Peyer's patch (tissue), 4 donors: ENCODE measurements at regions not wholly inside any gene's neighbourhood (a gene's known extent, or its start where the extent isn't known, plus 50 kb on each side); places are given as distances from the start of the nearest gene placed in this dataset.

Source experiments
- DNase-seq, 3 donors: peaks; one replicate each; pipeline ENCODE4 v3.0.0-alpha.2; 2017 to 2019
- H3K27ac ChIP-seq, 4 donors: fragments of 200-600 bp; sonication (generic); one replicate each; pipeline ENCODE4 v1.5.1; 2016 to 2019
- H3K27me3 ChIP-seq, 2 donors: fragments of 200-600 bp; sonication (generic); one replicate each; pipeline ENCODE4 v1.5.1; 2019
- H3K36me3 ChIP-seq, 3 donors: fragments of 200-600 bp; sonication (generic); one replicate each; pipeline ENCODE4 v1.5.1; 2016 to 2019
- H3K4me1 ChIP-seq, 4 donors: fragments of 200-600 bp; sonication (generic); one replicate each; pipeline ENCODE4 v1.5.1; 2016 to 2019
- H3K4me3 ChIP-seq, 4 donors: fragments of 200-600 bp; sonication (generic); 1 replicate in 3 of 4; 2 replicates in 1 of 4; pipeline ENCODE4 v1.5.1; 2016 to 2019; ENCODE audit warnings: mild to moderate bottlenecking in 1 of 4
- H3K9me3 ChIP-seq, 4 donors: fragments of 200-600 bp; sonication (generic); one replicate each; pipeline ENCODE4 v1.5.1; 2016 to 2019; ENCODE audit warnings: mild to moderate bottlenecking in 1 of 4
- CTCF ChIP-seq, 6 experiments: fragments of 450-650 bp in 4 of 6; fragments of 200-600 bp in 2 of 6; sonication (generic) in 1 of 6; IDR thresholded peaks; one replicate each; pipeline ENCODE4 v1.5.1; 2017 to 2019; ENCODE audit warnings: antibody characterized with exemption in 6 of 6, mild to moderate bottlenecking in 3 of 6, moderate library complexity in 1 of 6
- POLR2A ChIP-seq, 2 donors: fragments of 450-650 bp; IDR thresholded peaks; one replicate each; pipeline ENCODE4 v1.5.1; 2017; ENCODE audit warnings: antibody characterized with exemption in 2 of 2, mild to moderate bottlenecking in 2 of 2, moderate library complexity in 2 of 2

DNA sequence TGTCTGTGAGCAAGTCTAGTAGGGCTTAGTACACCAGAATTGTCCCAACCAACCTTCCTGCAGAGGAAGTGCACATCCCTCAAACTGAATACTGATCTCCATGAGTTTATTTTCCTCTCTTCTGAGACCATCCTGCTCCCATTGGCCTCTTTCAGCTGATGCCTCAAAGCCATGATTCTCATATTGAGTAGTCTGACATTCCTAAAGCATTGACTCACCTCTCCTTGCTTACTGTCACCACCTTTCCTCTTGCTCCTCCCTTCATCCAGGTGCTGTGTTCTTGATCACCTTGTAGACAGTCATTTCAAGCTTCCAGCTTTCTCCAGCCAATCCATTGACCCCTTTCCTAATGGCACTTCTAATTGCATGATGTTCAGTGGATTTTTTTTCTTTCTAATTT is 583.7 kb upstream of the USP15 start:
- Histone ChIP-seq H3K4me3 (no peak overlapping the region), H3K27me3 (no peaks in the 10 kb centered on the region), H3K36me3 (no peaks in the 10 kb centered on the region), H3K4me1 (no peaks in the 10 kb centered on the region), H3K27ac (no peak overlapping the region), H3K9me3 (no peaks in the 10 kb centered on the region)
- TF ChIP-seq CTCF (IDR thresholded peaks at IDR 0.05) (no peak), POLR2A (IDR thresholded peaks at IDR 0.05) (no peak)
- DNase-seq = no peak

- DNase-seq = no peak
- TF ChIP-seq CTCF (IDR thresholded peaks at IDR 0.05) = no peak
- TF ChIP-seq POLR2A (IDR thresholded peaks at IDR 0.05) = no peak
- Histone ChIP-seq H3K36me3 (no peaks in the 10 kb centered on the region), H3K27ac (no peak overlapping the region), H3K9me3 (no peaks in the 10 kb centered on the region), H3K4me3 (no peak overlapping the region), H3K4me1 (no peaks in the 10 kb centered on the region), H3K27me3 (no peaks in the 10 kb centered on the region)
Observed at GRCh38 chr12:61687407-61687806, 572.8 kb upstream of the USP15 start.

GRCh38 chr12:61694214-61694613 is 566.0 kb upstream of the USP15 start:
- H3K9me3 ChIP-seq = peaks cover 0 to 7% (median 0%) of the 10 kb centered on the region in 4 donors

GRCh38 chr12:61701471-61701870 is 558.7 kb upstream of the USP15 start:
- H3K27me3 ChIP-seq = no peaks in the 10 kb centered on the region
- no peak overlapping the region for H3K27ac ChIP-seq
- no peak for DNase-seq
- TF ChIP-seq POLR2A (IDR thresholded peaks at IDR 0.05) (no peak), CTCF (IDR thresholded peaks at IDR 0.05) (no peak)
- H3K4me3 ChIP-seq = no peak overlapping the region
- H3K4me1 ChIP-seq = no peaks in the 10 kb centered on the region
- H3K9me3 ChIP-seq = no peaks in the 10 kb centered on the region
- H3K36me3 ChIP-seq = no peaks in the 10 kb centered on the region

More at GRCh38 chr12:61694214-61694613, 566.0 kb upstream of the USP15 start:
- H3K36me3 ChIP-seq = no peaks in the 10 kb centered on the region
- no peak for DNase-seq
- H3K4me1 ChIP-seq = no peaks in the 10 kb centered on the region
- no peak overlapping the region for H3K4me3 ChIP-seq
- no peak overlapping the region for H3K27ac ChIP-seq
- no peak for TF ChIP-seq CTCF (IDR thresholded peaks at IDR 0.05)
- no peak for TF ChIP-seq POLR2A (IDR thresholded peaks at IDR 0.05)
- H3K27me3 ChIP-seq = no peaks in the 10 kb centered on the region

DNA sequence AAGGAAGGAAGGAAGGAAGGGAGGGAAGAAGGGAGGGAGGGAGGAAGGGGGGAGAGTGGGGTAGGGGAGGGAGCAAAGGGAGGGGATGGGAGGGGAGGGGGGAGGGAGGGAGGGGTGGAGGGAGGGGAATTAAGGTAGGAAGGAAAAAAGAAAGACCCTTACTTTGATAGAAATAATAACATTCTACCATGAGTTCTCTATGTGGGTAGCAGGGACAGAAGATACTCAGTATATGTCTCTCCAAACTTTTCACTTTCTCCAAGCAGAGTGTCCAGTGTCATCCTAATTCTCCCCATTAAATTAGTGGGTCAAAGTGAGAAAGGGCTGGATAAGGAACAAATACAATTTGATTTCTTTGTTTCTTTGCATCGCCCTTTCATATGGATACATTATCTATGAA is 553.4 kb upstream of the USP15 start:
- H3K9me3 ChIP-seq = no peaks in the 10 kb centered on the region
- no peak for TF ChIP-seq CTCF (IDR thresholded peaks at IDR 0.05)
- no peak for TF ChIP-seq POLR2A (IDR thresholded peaks at IDR 0.05)
- H3K4me3 ChIP-seq = no peak overlapping the region
- no peaks in the 10 kb centered on the region for H3K36me3 ChIP-seq
- no peak overlapping the region for H3K27ac ChIP-seq
- no peak for DNase-seq
- no peaks in the 10 kb centered on the region for H3K27me3 ChIP-seq
- H3K4me1 ChIP-seq = no peaks in the 10 kb centered on the region

DNA sequence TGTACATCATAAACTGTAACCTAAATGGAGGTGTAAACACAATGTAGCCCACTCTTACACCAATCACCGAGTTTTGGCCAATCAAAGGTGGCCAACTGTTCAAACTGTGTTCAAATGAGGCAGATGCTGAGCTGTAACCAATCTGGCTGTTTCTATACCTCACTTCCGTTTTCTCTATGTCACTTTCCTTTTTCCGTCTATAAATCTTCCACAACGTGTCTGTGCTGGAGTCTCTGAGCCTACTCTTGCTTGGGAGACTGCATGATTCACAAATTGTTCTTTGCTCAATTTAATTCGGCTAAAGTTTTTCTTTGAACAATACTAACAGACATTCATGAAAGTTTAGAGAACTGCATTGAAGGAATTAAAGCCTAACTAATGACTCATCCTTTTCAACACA is 547.1 kb upstream of the USP15 start:
- H3K9me3 ChIP-seq = peaks cover 0 to 3% (median 0%) of the 10 kb centered on the region in 4 donors
- no peaks in the 10 kb centered on the region for H3K36me3 ChIP-seq
- no peaks in the 10 kb centered on the region for H3K27me3 ChIP-seq
- no peak for DNase-seq
- H3K27ac ChIP-seq = no peak overlapping the region
- H3K4me3 ChIP-seq = no peak overlapping the region
- H3K4me1 ChIP-seq = no peaks in the 10 kb centered on the region
- no peak for TF ChIP-seq POLR2A (IDR thresholded peaks at IDR 0.05)
- no peak for TF ChIP-seq CTCF (IDR thresholded peaks at IDR 0.05)
